GDM1 (cell line): ENCODE measurements at regions not wholly inside any gene's neighbourhood (a gene's known extent, or its start where the extent isn't known, plus 50 kb on each side); places are given as distances from the start of the nearest gene placed in this dataset.

Source experiments
- DNase-seq: peaks from one replicate; lab custom pipeline; 2025; lab: John Stamatoyannopoulos, UW

DNA sequence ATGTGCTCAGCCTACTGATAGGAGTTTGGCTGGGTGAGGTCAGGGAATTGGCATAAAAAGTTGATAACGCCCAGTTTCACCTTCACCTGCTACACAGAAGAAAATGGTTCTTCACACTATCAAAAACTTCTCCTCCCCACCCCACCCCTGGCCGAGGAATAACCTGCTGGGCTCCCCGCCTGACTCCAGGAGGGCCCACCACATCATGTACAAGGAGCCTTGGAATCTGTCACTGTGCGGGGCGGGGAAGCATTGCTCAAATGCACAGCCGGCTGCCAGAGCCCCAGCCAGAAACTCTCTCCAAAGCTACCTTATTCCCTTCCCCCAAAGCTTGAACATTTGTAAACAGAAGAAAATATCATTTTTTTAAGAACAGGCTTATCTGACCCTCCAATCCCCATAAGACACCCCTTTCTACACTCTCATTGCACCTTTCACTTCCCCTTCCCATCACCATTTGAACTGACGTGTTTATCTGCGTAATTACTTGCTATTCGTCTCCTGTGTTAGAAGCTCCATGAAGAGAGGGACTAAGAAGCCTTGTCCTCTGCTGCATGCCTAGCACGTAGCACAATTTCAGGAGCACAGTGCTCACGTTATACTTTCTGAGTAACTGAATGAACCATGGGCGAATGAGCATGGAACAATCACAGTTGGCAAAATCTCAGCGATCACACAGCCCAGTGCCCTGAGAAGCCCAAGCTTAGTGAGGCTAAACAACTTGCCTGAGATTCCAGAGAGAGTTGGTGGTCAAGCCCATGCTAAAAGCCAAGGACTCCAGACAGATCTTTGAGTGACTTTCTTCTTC is 82.9 kb downstream of the HES1 start:
- no peak for DNase-seq

- DNase-seq: no peak
These were observed 84.0 kb downstream of the HES1 start for GRCh38 chr3:194219826-194220410.

DNA sequence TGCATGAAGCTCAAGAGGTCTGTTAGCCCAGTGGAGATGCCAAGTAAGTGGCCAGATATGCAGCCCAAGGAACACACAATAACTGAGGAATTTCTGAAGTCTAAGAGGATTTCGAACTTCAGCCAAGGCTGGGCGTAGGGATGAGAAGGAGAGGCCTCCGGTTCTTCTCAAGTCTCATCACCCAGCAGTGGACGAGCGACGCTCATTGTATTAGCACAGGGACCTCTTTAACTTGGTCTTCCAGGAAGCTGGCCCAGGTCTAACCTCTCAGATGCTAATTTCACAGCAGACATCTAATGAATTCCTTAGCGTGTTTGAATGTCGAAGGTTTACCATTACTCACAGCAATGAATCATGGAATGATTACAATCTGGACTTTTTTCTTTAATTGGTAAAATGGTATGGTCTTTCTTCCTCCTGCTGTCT is 85.0 kb downstream of the HES1 start:
- DNase-seq: no peak

GRCh38 chr3:194221336-194221735 is 85.4 kb downstream of the HES1 start:
- no peak for DNase-seq

DNA sequence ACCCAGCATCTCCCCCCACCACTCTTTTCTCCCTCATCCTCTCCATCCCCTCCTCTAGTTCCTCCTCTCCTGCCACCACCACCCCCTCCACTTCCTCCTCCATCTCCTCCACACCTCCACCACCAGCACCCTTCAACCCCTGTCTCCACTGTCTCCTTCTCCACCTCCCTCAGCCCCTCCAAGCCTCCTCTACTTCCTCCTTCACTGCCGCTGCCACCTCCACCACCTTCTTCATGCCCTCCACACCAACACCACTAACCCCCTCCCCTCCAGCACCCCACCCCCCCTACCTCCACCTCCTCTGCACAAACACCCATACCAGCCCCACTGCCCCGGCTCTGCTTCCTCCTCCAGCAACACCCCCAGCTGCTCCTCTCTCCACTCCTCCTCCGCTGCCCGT is 88.0 kb downstream of the HES1 start:
- DNase-seq: peak; percentile 66

- peak; percentile 42 for DNase-seq
These were observed 88.8 kb downstream of the HES1 start for GRCh38 chr3:194224471-194225417.

DNA sequence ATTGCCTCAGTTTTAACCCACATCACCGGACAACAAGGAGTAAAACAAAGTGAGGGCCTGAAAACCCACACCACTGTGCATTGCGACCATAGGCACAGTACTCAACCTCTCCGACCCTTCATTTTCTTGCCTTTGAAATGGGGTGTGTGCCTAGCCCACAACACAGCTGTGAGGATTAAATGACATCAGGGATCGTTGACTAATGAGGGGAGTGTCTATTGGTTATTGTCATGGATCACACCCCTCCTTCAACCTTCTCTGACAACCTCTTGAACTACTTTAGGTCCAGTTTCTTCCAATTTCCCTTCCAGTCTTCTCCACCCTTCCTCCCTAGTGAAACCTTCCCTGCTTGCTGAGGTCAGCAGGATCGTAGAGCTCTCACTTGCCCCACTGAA is 89.5 kb downstream of the HES1 start:
- no peak for DNase-seq

DNA sequence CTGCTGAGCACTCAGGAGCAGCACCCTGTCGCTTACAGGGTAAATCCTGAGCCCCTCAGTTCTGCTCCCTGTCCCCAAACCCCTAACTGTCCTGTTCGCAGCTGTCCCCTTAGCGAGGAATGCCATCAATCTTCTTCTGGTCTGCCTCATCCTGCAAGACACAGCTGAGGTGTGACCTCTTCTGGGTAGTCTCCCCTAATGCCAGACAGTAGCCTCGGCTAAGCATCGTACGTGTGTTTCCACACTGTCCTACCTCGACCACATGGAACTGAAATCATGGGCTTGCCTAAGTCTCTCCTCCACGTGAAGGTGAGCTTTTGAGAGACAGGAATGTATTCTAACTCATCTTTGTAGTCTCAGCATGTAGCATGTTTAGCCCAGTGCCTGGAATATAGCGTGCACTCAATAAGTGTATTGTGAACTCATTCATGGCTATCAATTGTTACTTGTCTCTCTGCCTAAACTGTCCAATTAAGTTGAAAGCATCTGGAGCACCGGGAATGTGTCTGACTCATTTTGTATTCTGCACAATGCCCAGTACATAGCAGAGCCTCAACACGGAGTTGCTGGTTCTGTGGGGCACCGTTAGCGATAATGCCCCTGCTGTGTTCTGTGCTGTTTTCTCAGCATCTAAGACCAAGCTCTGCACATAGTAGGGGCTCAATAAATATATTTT is 90.2 kb downstream of the HES1 start:
- no peak for DNase-seq

GRCh38 chr3:194231929-194232832 is 96.2 kb downstream of the HES1 start:
- DNase-seq: no peak

GRCh38 chr3:194233150-194233549 is 97.2 kb downstream of the HES1 start:
- DNase-seq: no peak

GRCh38 chr3:194235160-194235559 is 99.2 kb downstream of the HES1 start:
- DNase-seq: no peak

- DNase-seq: no peak
These were observed 101.2 kb downstream of the HES1 start for GRCh38 chr3:194237110-194237509.

GRCh38 chr3:194240766-194241165 is 104.8 kb downstream of the HES1 start:
- no peak for DNase-seq

DNA sequence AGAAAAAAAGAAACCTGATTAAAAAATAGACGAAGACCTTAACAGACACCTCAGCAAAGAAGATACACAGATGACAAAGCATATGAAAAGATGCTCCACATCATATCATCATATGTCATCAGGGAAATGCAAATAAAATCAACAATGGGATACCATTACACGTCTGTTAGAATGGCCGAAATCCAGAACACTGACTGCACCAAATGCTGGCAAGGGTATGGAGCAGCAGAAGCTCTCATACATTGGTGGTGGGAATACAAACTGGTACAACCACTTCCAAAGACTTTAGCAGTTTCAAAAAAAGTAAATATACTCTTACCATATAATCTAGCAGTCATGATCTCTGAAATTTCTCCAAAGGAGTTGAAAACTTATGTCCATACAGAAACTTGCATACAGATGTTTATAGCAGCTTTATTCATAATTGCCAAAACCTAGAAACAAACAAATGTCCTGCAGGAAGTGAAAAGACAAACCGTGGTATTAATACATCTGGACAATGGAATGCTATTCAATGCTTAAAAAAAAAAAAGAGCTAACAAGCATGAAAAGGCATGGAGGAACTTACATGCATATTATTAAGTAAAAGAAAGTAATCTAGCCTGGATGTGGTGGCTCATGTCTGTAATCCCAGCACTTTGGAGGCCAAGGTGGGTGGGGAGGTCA is 107.4 kb downstream of the HES1 start:
- DNase-seq: no peak

GRCh38 chr3:194244167-194244566 is 107.0 kb downstream of the CPN2 start:
- DNase-seq: no peak

DNA sequence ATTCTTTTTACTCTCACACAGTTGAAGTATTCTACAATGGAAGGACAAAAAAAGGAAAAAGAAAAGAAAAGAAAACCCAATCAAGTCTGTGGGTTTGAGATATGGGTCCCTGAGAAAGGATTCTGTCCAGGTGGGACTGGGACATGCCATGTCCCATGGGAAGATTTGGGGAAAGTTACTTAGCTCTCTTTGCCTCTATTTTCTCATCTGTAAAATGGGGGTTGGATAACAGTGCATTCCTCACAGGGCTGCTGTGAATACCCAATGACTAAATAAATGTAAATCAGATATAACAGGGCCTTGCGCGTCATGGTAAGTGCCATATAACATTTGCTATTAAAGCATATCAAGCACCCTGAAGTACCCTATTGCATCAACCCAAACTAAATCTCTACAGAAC is 105.7 kb downstream of the CPN2 start:
- no peak for DNase-seq

DNA sequence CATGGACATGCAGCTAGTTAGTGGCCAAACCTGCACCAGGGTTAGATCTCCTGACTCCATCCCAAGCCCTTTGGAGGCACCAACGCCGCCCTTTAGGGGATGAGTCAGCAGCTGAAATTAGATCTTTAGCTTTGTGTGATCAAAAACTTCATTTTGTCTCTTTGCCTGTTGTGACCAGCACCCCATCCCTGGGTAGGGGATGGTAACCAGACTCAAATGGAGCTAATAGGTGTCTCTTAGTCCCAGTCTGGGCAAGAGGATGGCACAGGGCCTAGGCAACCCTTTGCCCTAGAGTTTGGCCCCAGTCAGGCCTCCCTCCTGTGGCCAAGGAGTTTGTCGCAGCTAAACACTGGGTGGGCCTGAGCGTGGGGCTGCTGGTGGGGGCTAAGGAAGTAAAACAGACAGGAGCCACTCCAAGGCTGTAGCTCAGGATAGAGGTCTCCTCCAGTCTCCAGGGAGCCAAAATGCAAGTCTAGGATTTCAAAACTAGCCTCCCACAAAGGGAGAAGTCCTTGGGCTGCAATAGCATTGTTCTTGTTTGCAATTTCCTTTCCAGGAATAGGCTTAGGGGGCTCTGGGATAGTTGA is 105.1 kb downstream of the CPN2 start:
- no peak for DNase-seq

DNA sequence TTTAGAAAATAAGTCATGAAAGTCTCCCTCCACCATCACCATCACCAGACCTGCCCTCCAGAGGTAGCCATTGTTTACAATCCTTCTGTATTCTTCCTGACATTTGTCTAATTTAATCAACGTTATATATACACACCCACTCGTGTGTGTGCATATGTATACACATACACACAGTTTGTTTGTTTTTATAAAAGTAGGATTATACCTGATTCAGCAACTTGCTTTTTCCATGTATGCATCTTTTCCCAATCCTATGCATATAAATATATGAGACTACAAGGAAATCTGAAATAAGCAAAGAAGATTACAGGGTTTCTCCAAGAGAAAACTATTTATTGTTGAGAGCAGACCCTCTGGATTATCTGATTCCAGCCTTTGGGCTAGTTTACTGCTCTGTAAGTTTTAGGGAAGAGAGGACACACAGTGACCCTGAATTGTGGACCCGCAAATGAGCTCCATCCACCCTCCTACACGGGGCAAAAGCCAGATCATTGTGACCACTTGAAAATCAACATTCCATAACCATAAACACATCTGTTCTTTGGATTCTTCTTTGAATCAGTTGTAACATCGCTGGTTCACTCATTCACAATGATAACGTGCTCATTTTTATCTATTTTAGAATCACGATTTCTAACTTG is 104.3 kb downstream of the CPN2 start:
- no peak for DNase-seq

DNA sequence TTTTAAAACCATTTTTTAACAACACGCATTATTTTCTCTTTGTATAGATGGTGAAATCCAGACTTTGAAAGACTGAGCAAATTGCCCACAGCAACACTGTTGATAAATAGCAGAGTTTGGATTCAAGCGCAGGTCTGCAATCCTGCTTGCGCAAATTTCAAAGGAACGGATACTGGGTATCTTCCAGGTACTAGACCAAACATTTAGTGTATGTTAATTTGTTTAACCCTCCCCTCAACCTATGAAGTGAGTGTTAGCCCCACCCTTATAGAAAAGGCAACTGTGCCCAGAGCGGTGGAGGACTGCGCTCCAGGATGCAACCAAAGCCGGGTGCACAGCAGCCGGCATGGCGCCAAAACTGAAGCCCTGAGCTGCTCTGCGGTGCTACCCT is 103.8 kb downstream of the CPN2 start:
- no peak for DNase-seq
